Neuronal stem cell (in vitro differentiated cells): ENCODE measurements at regions not wholly inside any gene's neighbourhood (a gene's known extent, or its start where the extent isn't known, plus 50 kb on each side); places are given as distances from the start of the nearest gene placed in this dataset.

ENCODE experiments used
- DNase-seq: peaks from one replicate; pipeline ENCODE4 v3.0.0-alpha.2; 2013; ENCODE audit warnings: low spot score
- H2AFZ ChIP-seq: one replicate; pipeline ENCODE4 v1.6.1; 2013; ENCODE audit warnings: mild to moderate bottlenecking, low read length, inconsistent platforms
- H2AK5ac ChIP-seq: 2 replicates; pipeline ENCODE4 v1.6.1; 2013; ENCODE audit warnings: low read depth, mild to moderate bottlenecking, inconsistent platforms, low read length, moderate library complexity, mixed read lengths
- H2BK120ac ChIP-seq: 2 replicates; pipeline ENCODE4 v1.6.1; 2013; ENCODE audit warnings: low read depth, mild to moderate bottlenecking, inconsistent platforms, low read length, moderate library complexity, mixed read lengths
- H2BK12ac ChIP-seq: one replicate; pipeline ENCODE4 v1.6.1; 2013; ENCODE audit warnings: low read length, inconsistent platforms
- H2BK15ac ChIP-seq: 2 replicates; pipeline ENCODE4 v1.6.1; 2013; ENCODE audit warnings: mild to moderate bottlenecking, low read length, inconsistent platforms, mixed read lengths
- H2BK5ac ChIP-seq: one replicate; pipeline ENCODE4 v1.6.1; 2013; ENCODE audit warnings: inconsistent platforms, mild to moderate bottlenecking, low read length, moderate library complexity
- H3K14ac ChIP-seq: one replicate; pipeline ENCODE4 v1.6.1; 2013; ENCODE audit warnings: low read length, inconsistent platforms
- H3K18ac ChIP-seq: 2 replicates; pipeline ENCODE4 v1.6.1; 2013; ENCODE audit warnings: low read length, inconsistent platforms
- H3K23ac ChIP-seq: 2 replicates; pipeline ENCODE4 v1.6.1; 2013; ENCODE audit warnings: low read depth, mild to moderate bottlenecking, mixed read lengths, low read length, inconsistent platforms; ENCODE audit not compliant: poor library complexity
- H3K27ac ChIP-seq: replicated peaks from 3 replicates; pipeline ENCODE4 v1.5.1; 2013; ENCODE audit warnings: low read length, inconsistent platforms
- H3K27me3 ChIP-seq, 3 experiments: 2 replicates each; pipeline ENCODE4 v1.6.1; 2013; ENCODE audit warnings: low read length in 3 of 3, mild to moderate bottlenecking in 2 of 3, inconsistent platforms in 1 of 3, low read depth in 1 of 3, mixed read lengths in 1 of 3, moderate library complexity in 1 of 3; ENCODE audit not compliant: control insufficient read depth in 3 of 3, insufficient read depth in 3 of 3
- H3K36me3 ChIP-seq, 2 donors: replicated peaks in 1 of 2; 2 replicates each; pipeline ENCODE4 v1.6.1; 2013; ENCODE audit warnings: low read length in 2 of 2; ENCODE audit not compliant: control insufficient read depth in 2 of 2, insufficient read depth in 2 of 2
- H3K4ac ChIP-seq: 2 replicates; pipeline ENCODE4 v1.6.1; 2013; ENCODE audit warnings: inconsistent platforms, mild to moderate bottlenecking, low read length, moderate library complexity
- H3K4me1 ChIP-seq, 2 donors: 1 replicate in 1 of 2; 2 replicates in 1 of 2; pipeline ENCODE4 v1.6.1; 2013; ENCODE audit warnings: low read length in 2 of 2, low read depth in 1 of 2; ENCODE audit not compliant: control insufficient read depth in 2 of 2, insufficient read depth in 1 of 2
- H3K4me2 ChIP-seq: one replicate; pipeline ENCODE4 v1.6.1; 2013; ENCODE audit warnings: mild to moderate bottlenecking, low read length, inconsistent platforms; ENCODE audit not compliant: insufficient read depth, poor library complexity, severe bottlenecking
- H3K4me3 ChIP-seq, 2 donors: 2 replicates each; pipeline ENCODE4 v1.5.1; 2013; ENCODE audit warnings: low read length in 2 of 2, mild to moderate bottlenecking in 2 of 2, inconsistent platforms in 1 of 2, moderate library complexity in 1 of 2
- H3K79me1 ChIP-seq: one replicate; pipeline ENCODE4 v1.6.1; 2013; ENCODE audit warnings: low read depth, mild to moderate bottlenecking, inconsistent platforms, low read length, moderate library complexity
- H3K9ac ChIP-seq: one replicate; pipeline ENCODE4 v1.6.1; 2013; ENCODE audit warnings: mild to moderate bottlenecking, low read depth, low read length, inconsistent platforms; ENCODE audit not compliant: poor library complexity
- H3K9me3 ChIP-seq, 2 donors: replicated peaks in 1 of 2; 2 replicates each; pipeline versions ENCODE3 to v1.6.1; 2013; ENCODE audit warnings: low read length in 2 of 2, mild to moderate bottlenecking in 2 of 2, inconsistent platforms in 1 of 2, low read depth in 1 of 2, mixed read lengths in 1 of 2, moderate library complexity in 1 of 2; ENCODE audit not compliant: control insufficient read depth in 2 of 2, insufficient read depth in 1 of 2
- H4K8ac ChIP-seq: one replicate; pipeline ENCODE4 v1.6.1; 2013; ENCODE audit warnings: low read depth, mild to moderate bottlenecking, inconsistent platforms, low read length, moderate library complexity
- H4K91ac ChIP-seq: one replicate; pipeline ENCODE4 v1.6.1; 2013; ENCODE audit warnings: low read length, low read depth, mild to moderate bottlenecking, inconsistent platforms; ENCODE audit not compliant: poor library complexity
- WGBS, 2 donors: extraction: QIAGEN DNeasy Blood & Tissue Kit; methylation state at CpG; one replicate each; pipeline ENCODE4 v1.1.7; 2013; ENCODE audit warnings: missing lambda C conversion rate in 2 of 2, mixed read lengths in 1 of 2; ENCODE audit not compliant: insufficient read length in 2 of 2, insufficient replicate concordance in 1 of 2; ENCODE audit errors: extremely low coverage in 2 of 2; 5-methylcytosine and 5-hydroxymethylcytosine counted together

DNA sequence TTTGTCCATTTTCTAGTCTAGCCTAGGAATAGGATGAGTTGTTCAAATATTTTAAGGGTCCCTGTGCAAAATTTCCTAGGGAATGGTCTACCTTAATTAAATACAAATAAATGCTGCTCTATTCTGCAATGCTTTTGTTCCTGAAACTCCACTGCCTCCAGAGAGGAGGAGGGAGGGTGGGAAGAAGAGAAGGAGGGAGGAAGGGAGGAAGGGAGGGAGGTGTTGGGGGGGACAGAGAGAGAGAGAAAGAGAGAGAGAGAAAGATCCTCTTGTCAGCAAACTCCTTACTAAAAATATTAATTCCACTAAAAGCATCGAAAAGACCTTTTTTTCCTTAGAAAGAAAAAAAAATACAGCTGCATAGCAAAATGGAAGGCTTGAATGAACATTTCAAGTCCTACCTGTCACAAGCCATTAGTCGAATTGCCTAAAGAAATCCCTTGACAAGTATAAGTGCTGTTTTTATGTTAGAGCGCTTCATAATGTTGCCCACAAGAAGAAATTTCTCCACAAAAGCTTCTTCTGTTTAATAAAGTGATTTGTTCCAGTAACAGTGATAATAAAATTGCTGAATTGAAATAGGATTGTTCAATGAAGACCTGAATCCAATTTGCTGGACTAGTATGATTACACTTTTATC is 106.0 kb downstream of the NKX6-1 start:
- WGBS, 2 donors = no CpG with 5 or more reads among the region's 3 CpGs
- no peak overlapping the region for H2BK12ac ChIP-seq
- H2BK5ac ChIP-seq = no peak overlapping the region
- no peak overlapping the region for H2AFZ ChIP-seq
- H3K27me3 ChIP-seq = peaks cover 0 to 2% (median 0%) of the 10 kb centered on the region in 3 experiments
- H3K27ac ChIP-seq = no peak overlapping the region
- no peaks in the 10 kb centered on the region for H3K36me3 ChIP-seq
- H3K4ac ChIP-seq = no peak overlapping the region
- H3K14ac ChIP-seq = no peak overlapping the region
- DNase-seq = no peak
- H3K23ac ChIP-seq = no peak overlapping the region
- H3K9me3 ChIP-seq = peaks cover 0 to 3% of the 10 kb centered on the region in 2 donors
- H2AK5ac ChIP-seq = no peak overlapping the region
- H3K4me3 ChIP-seq = no peak overlapping the region
- H4K8ac ChIP-seq = no peak overlapping the region
- H3K79me1 ChIP-seq = no peaks in the 10 kb centered on the region
- no peak overlapping the region for H4K91ac ChIP-seq
- no peak overlapping the region for H3K9ac ChIP-seq
- no peak overlapping the region for H3K18ac ChIP-seq
- H2BK120ac ChIP-seq = no peak overlapping the region
- H3K4me1 ChIP-seq = no peaks in the 10 kb centered on the region
- no peak overlapping the region for H3K4me2 ChIP-seq
- H2BK15ac ChIP-seq = no peak overlapping the region

DNA sequence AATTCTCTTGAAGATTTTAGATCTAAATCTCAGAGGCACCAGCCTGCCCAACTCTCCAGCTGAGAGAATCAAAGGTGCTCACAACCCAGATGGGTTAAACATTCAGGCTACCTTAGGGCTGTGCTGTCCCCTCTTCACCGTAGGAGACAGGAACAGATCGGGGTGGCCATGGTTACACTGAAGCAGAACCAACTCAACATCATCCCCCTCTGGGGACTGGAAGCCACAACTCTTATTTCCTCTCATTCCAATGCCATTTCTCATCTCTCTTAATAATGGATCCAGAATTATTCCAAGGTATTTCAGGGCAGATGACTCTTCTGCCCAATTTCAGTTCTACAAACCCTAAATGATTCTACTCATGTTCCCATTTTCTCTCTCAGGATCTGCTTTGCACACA is 109.7 kb downstream of the NKX6-1 start:
- H3K4me2 ChIP-seq = no peak overlapping the region
- H2BK5ac ChIP-seq = no peak overlapping the region
- H3K36me3 ChIP-seq = no peaks in the 10 kb centered on the region
- H3K27me3 ChIP-seq = peaks cover 0 to 11% (median 7%) of the 10 kb centered on the region in 3 experiments
- no peak overlapping the region for H2AFZ ChIP-seq
- no peak overlapping the region for H2BK12ac ChIP-seq
- H4K91ac ChIP-seq = no peak overlapping the region
- no peak overlapping the region for H3K23ac ChIP-seq
- DNase-seq = no peak
- H3K18ac ChIP-seq = no peak overlapping the region
- no peaks in the 10 kb centered on the region for H3K79me1 ChIP-seq
- H3K14ac ChIP-seq = no peak overlapping the region
- H3K4me3 ChIP-seq = no peak overlapping the region
- H4K8ac ChIP-seq = no peak overlapping the region
- peaks cover 6 to 11% of the 10 kb centered on the region in 2 donors for H3K4me1 ChIP-seq
- no peak overlapping the region for H3K27ac ChIP-seq
- no peak overlapping the region for H2BK15ac ChIP-seq
- no peak overlapping the region for H2BK120ac ChIP-seq
- no CpG with 5 or more reads among the region's 2 CpGs for WGBS, 2 donors
- H3K9me3 ChIP-seq = peaks cover 0 to 4% of the 10 kb centered on the region in 2 donors
- no peak overlapping the region for H2AK5ac ChIP-seq
- no peak overlapping the region for H3K9ac ChIP-seq
- H3K4ac ChIP-seq = no peak overlapping the region

DNA sequence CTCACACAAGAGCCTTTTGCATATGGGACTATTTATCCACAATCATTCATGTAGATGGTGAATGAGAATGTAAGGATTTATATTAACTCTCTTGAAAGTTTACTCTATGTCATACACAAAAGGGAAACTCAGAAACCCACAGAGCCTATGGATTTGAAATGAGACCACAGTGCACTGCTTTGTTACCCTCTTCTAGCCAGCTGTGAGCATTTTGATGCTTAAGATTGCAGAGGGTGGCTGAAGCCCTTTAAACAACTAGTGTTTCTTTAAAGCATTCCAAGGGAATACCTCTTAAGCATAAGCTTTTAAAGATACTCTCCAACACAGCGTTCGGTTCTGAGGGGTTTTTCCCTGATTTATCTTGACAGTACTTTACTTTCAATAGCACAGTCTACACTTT is 113.9 kb downstream of the NKX6-1 start:
- H2AFZ ChIP-seq = no peak overlapping the region
- DNase-seq = no peak
- H3K23ac ChIP-seq = no peak overlapping the region
- H3K36me3 ChIP-seq = no peaks in the 10 kb centered on the region
- H3K14ac ChIP-seq = no peak overlapping the region
- H3K27me3 ChIP-seq = peaks cover 0 to 13% (median 9%) of the 10 kb centered on the region in 3 experiments
- H3K27ac ChIP-seq = no peak overlapping the region
- no peak overlapping the region for H3K4ac ChIP-seq
- no peak overlapping the region for H3K4me2 ChIP-seq
- H2BK15ac ChIP-seq = no peak overlapping the region
- no peak overlapping the region for H3K9ac ChIP-seq
- no peaks in the 10 kb centered on the region for H3K79me1 ChIP-seq
- H2BK12ac ChIP-seq = no peak overlapping the region
- no peak overlapping the region for H2AK5ac ChIP-seq
- H3K4me3 ChIP-seq = no peak overlapping the region
- no peak overlapping the region for H2BK5ac ChIP-seq
- H3K18ac ChIP-seq = no peak overlapping the region
- peaks cover 0 to 4% of the 10 kb centered on the region in 2 donors for H3K9me3 ChIP-seq
- H3K4me1 ChIP-seq = peaks cover 9 to 15% of the 10 kb centered on the region in 2 donors
- no peak overlapping the region for H2BK120ac ChIP-seq
- no CpG with 5 or more reads among the region's 2 CpGs for WGBS, 2 donors
- H4K91ac ChIP-seq = no peak overlapping the region
- no peak overlapping the region for H4K8ac ChIP-seq

DNA sequence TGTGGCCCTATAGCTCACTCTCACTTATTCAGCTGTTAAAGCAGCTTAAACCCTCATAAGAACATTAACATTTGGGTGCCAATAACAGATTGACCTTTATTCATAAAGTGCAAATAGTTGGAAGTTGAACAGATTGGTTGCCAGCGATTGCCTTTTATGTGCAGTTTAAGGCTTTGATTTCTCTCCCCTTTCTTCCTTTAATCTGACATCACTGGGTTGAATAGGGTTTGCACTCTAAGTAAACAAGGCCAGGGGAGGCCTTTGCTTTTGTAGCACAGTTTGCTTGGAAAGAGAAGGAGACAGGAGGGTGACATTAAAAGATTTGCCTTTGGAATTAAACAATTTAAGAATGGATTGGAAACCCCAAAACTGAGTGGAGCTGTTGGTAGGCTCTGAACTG is 114.3 kb downstream of the NKX6-1 start:
- Histone ChIP-seq H3K36me3 (no peaks in the 10 kb centered on the region), H3K4me2 (no peak overlapping the region), H2BK15ac (no peak overlapping the region), H3K14ac (no peak overlapping the region), H2BK120ac (no peak overlapping the region), H3K4me3 (no peak overlapping the region), H3K23ac (no peak overlapping the region), H3K79me1 (no peaks in the 10 kb centered on the region), H2BK12ac (no peak overlapping the region), H2BK5ac (no peak overlapping the region), H3K9me3 (peaks cover 0 to 4% of the 10 kb centered on the region in 2 donors), H3K9ac (no peak overlapping the region), H3K4me1 (peaks cover 13 to 18% of the 10 kb centered on the region in 2 donors), H4K8ac (no peak overlapping the region), H3K18ac (no peak overlapping the region), H2AFZ (no peak overlapping the region), H4K91ac (no peak overlapping the region), H2AK5ac (no peak overlapping the region), H3K27ac (no peak overlapping the region), H3K27me3 (peaks cover 0 to 13% (median 13%) of the 10 kb centered on the region in 3 experiments), H3K4ac (no peak overlapping the region)
- no peak for DNase-seq
- no CpG with 5 or more reads among the region's 1 CpG for WGBS, 2 donors
